ENCODE measurements at regions not wholly inside any gene's neighbourhood (a gene's known extent, or its start where the extent isn't known, plus 50 kb on each side); places are given as distances from the start of the nearest gene placed in this dataset.
"Not testable (repeated sequence)": the region's sequence is repeated elsewhere in the genome, so short reads cannot be mapped to it uniquely, and the experiment has no call there.

DNA sequence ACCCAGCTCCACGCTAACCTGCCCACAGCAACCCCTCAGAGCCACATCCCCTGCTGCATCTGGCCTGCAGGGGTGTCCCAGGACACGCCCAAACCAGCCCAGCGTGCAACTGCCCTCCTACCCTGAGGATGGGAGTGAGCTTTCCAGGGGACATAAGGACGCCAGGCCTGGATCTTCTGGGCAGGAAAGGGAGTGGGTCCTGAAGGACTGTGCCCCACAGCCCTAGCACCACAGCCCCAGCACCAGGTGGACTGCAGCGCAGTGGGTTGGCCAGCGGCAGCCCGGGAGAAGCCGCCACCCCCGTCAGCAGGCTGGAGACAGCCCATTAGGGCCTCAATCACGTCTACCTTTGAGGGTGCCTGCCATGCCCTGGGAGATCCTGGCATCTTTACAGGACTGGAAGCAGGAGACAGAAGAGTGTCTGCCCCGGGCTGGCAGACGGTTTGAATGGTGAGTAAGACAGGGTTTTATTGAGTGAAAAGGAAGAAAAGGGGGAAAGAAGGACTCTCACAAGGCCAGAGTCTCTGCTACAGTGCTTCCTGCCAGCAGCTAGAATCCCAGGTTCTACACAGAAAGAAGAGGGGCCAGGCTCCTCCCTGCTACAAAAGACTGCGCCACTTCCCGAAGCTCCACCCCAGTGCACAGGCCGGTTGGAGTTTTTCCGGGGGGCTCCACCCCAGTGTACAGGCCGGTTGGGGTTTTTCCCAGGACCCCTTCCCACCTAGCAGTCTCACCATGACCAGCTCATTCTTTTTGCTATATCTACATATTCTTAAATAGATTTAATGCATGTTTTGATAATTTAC, 69.8 kb upstream of the KCTD7 start:
- no peak overlapping the region for H3K27ac ChIP-seq
- peaks cover 0 to 76% (median 7%) of the 10 kb centered on the region in 9 donors for H3K36me3 ChIP-seq
- H3K4me3 ChIP-seq: no peak overlapping the region
- H3K9me3 ChIP-seq: no peaks in the 10 kb centered on the region
- no peaks in the 10 kb centered on the region for H3K27me3 ChIP-seq
- ATAC-seq: peak in 5 of 8 donors; percentile 3 to 13 (median 7)
- H3K4me1 ChIP-seq: peaks cover 0 to 10% (median 0%) of the 10 kb centered on the region in 9 donors
- 76 to 82% methylated on average over 17 of the region's 17 CpGs for WGBS, 2 donors
- no peak for DNase-seq
- no peak for TF ChIP-seq CTCF (IDR thresholded peaks at IDR 0.05)
- intact Hi-C loops (cut with DNase I): loop anchor here in 2 of 10 donors (5.0 to 10.0 kb wide), 2 partner anchors 338 to 446 kb away; no protein-coding TSS in a partner anchor

DNA sequence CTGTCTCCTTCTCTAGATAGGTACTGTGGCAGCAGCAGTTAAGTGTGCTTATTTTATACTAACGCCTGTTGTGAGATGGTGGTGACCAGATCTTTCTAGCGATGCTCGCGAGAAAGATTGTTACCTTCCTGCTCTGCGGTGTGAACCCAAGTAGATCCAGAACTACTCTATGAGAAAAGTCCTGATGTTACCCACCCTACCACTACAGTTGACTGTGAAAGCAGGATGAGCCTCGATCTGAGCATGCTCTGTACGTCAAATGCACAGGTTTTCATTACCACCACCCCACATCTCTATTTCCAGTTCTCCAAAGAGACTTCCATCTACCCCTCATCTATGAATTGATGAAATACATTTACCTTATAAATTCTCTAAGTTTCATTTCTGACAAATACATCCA, 64.6 kb upstream of the KCTD7 start:
- Histone ChIP-seq H3K27ac (no peak overlapping the region), H3K36me3 (peaks cover 0 to 81% (median 3%) of the 10 kb centered on the region in 9 donors), H3K4me3 (no peak overlapping the region), H3K9me3 (no peaks in the 10 kb centered on the region), H3K4me1 (no peaks in the 10 kb centered on the region), H3K27me3 (no peaks in the 10 kb centered on the region)
- TF ChIP-seq CTCF (IDR thresholded peaks at IDR 0.05): no peak
- intact Hi-C loops (cut with DNase I): loop anchor here in 3 of 10 donors (2.0 kb wide), 1 partner anchor 229 kb away; no protein-coding TSS in a partner anchor
- ATAC-seq (no peak), DNase-seq (no peak)
- whole genome bisulfite sequencing, 2 donors: 81 to 96% methylated on average over 7 of the region's 7 CpGs

GRCh38 chr7:66570179-66570578, 58.5 kb upstream of the KCTD7 start:
- DNase-seq; H3K27me3 ChIP-seq; H3K4me3 ChIP-seq; ATAC-seq; H3K4me1 ChIP-seq; H3K9me3 ChIP-seq; intact Hi-C loops (cut with DNase I); H3K27ac ChIP-seq: not testable (repeated sequence)
- H3K36me3 ChIP-seq: peaks cover 0 to 100% (median 19%) of the 10 kb centered on the region in 9 donors
- 85 to 91% methylated on average over 1 of the region's 1 CpG for WGBS, 2 donors

GRCh38 chr7:66571568-66571967, 57.1 kb upstream of the KCTD7 start:
- peaks cover 0 to 100% (median 19%) of the 10 kb centered on the region in 9 donors for H3K36me3 ChIP-seq
- H3K27ac ChIP-seq: no peak overlapping the region
- H3K4me1 ChIP-seq: peaks cover 0 to under 1% (median 0%) of the 10 kb centered on the region in 9 donors
- no peak for TF ChIP-seq CTCF (IDR thresholded peaks at IDR 0.05)
- intact Hi-C loops (cut with DNase I): no loop called here
- no peak for ATAC-seq
- no peak overlapping the region for H3K4me3 ChIP-seq
- no peaks in the 10 kb centered on the region for H3K27me3 ChIP-seq
- no peak for DNase-seq
- no peaks in the 10 kb centered on the region for H3K9me3 ChIP-seq

GRCh38 chr7:66573782-66574495, 54.7 kb upstream of the KCTD7 start:
- H3K4me3 ChIP-seq; H3K9me3 ChIP-seq; intact Hi-C loops (cut with DNase I); H3K27ac ChIP-seq; ATAC-seq; H3K27me3 ChIP-seq; DNase-seq: not testable (repeated sequence)
- 84 to 89% methylated on average over 9 of the region's 9 CpGs for WGBS, 2 donors
- Histone ChIP-seq H3K36me3 (peaks cover 0 to 88% (median 16%) of the 10 kb centered on the region in 9 donors), H3K4me1 (peaks cover 0 to 12% (median 0%) of the 10 kb centered on the region in 9 donors)

DNA sequence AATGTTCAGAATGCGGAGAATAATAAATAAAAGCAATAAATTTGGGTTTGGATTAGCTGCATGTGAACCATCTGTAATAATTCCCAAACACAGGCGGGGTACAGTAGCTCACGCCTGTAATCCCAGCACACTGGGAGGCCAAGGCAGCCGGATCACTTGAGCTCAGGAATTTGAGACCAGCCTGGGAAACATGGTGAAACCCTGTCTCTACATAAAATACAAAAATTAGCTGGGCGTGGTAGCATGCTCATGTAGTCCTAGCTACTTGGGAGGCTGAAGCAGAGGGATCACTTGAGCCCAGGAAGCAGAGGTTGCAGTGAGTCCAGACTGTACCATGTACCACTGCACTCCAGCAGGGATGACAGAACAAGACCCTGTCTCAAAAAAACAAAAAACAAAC, 53.9 kb upstream of the KCTD7 start:
- Histone ChIP-seq H3K4me1 (peaks cover 0 to 12% (median 0%) of the 10 kb centered on the region in 9 donors), H3K36me3 (peaks cover 0 to 87% (median 16%) of the 10 kb centered on the region in 9 donors)
- WGBS, 2 donors: 95 to 96% methylated on average over 5 of the region's 5 CpGs
- ATAC-seq, H3K4me3 ChIP-seq, H3K27me3 ChIP-seq, DNase-seq, H3K27ac ChIP-seq, H3K9me3 ChIP-seq: not testable (repeated sequence)
- intact Hi-C loops (cut with DNase I): loop anchor here in 1 of 10 donors (5.0 kb wide), 1 partner anchor 302 kb away; no protein-coding TSS in a partner anchor
